ENCODE measurements at regions not wholly inside any gene's neighbourhood (a gene's known extent, or its start where the extent isn't known, plus 50 kb on each side); places are given as distances from the start of the nearest gene placed in this dataset.

- DNase-seq (ENCODE audit: insufficient read length, low spot score), result no peak
- no peak for TF ChIP-seq CTCF (IDR thresholded peaks at IDR 0.05; ENCODE audit: insufficient read depth, missing control alignments)
- FAIRE-seq, result no peak
These were observed 362.6 kb downstream of the MATN1 start for GRCh38 chr1:30360753-30361152.

- no peak for TF ChIP-seq CTCF (IDR thresholded peaks at IDR 0.05; ENCODE audit: insufficient read depth, missing control alignments)
- DNase-seq (ENCODE audit: insufficient read length, low spot score), result no peak
- FAIRE-seq, result no peak
These were observed 363.1 kb downstream of the MATN1 start for GRCh38 chr1:30360281-30360680.

- no peak for FAIRE-seq
- no peak for TF ChIP-seq CTCF (IDR thresholded peaks at IDR 0.05; ENCODE audit: insufficient read depth, missing control alignments)
- no peak for DNase-seq (ENCODE audit: insufficient read length, low spot score)
These were observed 363.7 kb downstream of the MATN1 start for GRCh38 chr1:30359539-30360220.

GRCh38 chr1:30358500-30358899, 364.9 kb downstream of the MATN1 start:
- no peak for DNase-seq (ENCODE audit: insufficient read length, low spot score)
- no peak for TF ChIP-seq CTCF (IDR thresholded peaks at IDR 0.05; ENCODE audit: insufficient read depth, missing control alignments)
- FAIRE-seq, result no peak

GRCh38 chr1:30356839-30357238, 366.5 kb downstream of the MATN1 start:
- no peak for TF ChIP-seq CTCF (IDR thresholded peaks at IDR 0.05; ENCODE audit: insufficient read depth, missing control alignments)
- FAIRE-seq, result no peak
- DNase-seq (ENCODE audit: insufficient read length, low spot score), result no peak

- FAIRE-seq (no peak), DNase-seq (ENCODE audit: insufficient read length, low spot score) (no peak)
- no peak for TF ChIP-seq CTCF (IDR thresholded peaks at IDR 0.05; ENCODE audit: insufficient read depth, missing control alignments)
These were observed 369.0 kb downstream of the MATN1 start for GRCh38 chr1:30354410-30354809.

- no peak for TF ChIP-seq CTCF (IDR thresholded peaks at IDR 0.05; ENCODE audit: insufficient read depth, missing control alignments)
- DNase-seq (ENCODE audit: insufficient read length, low spot score) (no peak), FAIRE-seq (no peak)
These were observed 369.7 kb downstream of the MATN1 start for GRCh38 chr1:30353637-30354036.

All from D721Med (cell line).